ENCODE measurements at regions not wholly inside any gene's neighbourhood (a gene's known extent, or its start where the extent isn't known, plus 50 kb on each side); places are given as distances from the start of the nearest gene placed in this dataset.

DNA sequence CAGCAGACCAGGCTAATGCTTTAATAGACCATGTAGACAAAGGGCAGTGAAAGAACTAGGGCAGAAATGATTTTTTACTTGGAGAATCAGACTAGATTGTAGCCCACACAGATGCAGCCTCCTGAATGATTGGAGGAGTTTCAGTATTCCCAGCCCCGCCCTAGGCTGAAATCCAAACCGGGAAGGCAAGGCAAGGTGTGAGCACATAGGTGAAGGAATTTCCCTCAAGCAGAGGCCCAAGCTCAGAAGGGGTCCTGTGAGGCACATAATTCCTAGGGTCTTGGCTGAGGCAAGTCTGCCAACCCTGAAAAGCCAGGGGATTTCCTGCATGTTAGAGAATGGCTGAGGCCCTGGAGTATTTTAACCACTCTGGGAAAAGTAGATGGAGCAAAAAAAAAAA is 56.4 kb upstream of the PAK3 start:
- TF ChIP-seq CTCF (IDR thresholded peaks at IDR 0.05; ENCODE audit: low read depth, low read length) (no peak), POLR2A (IDR thresholded peaks at IDR 0.05; ENCODE audit: extremely low read depth, insufficient read length) (no peak)

Measured in NB4 (cell line).